ENCODE measurements at regions not wholly inside any gene's neighbourhood (a gene's known extent, or its start where the extent isn't known, plus 50 kb on each side); places are given as distances from the start of the nearest gene placed in this dataset.
A peak's percentile ranks its signal among the peaks of the same experiment; 100 is the strongest.

- DNase-seq, result no peak
These were observed 624.2 kb upstream of the AGA start for GRCh38 chr4:178066338-178066941.

GRCh38 chr4:178068136-178068535, 625.9 kb upstream of the AGA start:
- DNase-seq, result no peak

GRCh38 chr4:178070163-178070562, 627.9 kb upstream of the AGA start:
- no peak for DNase-seq

GRCh38 chr4:178080312-178080711, 638.1 kb upstream of the AGA start:
- DNase-seq, result no peak

GRCh38 chr4:178081176-178081575, 638.9 kb upstream of the AGA start:
- DNase-seq, result peak; percentile 38

- DNase-seq, result peak; percentile 20
These were observed 639.7 kb upstream of the AGA start for GRCh38 chr4:178081896-178082295.

- DNase-seq, result peak; percentile 60
These were observed 640.7 kb upstream of the AGA start for GRCh38 chr4:178082906-178083305.

GRCh38 chr4:178083968-178084367, 641.7 kb upstream of the AGA start:
- DNase-seq, result no peak

- no peak for DNase-seq
These were observed 644.1 kb upstream of the AGA start for GRCh38 chr4:178086320-178086719.

GRCh38 chr4:178090640-178091411, 648.6 kb upstream of the AGA start:
- no peak for DNase-seq

GRCh38 chr4:178102139-178102538, 659.9 kb upstream of the AGA start:
- DNase-seq, result no peak

- no peak for DNase-seq
These were observed 663.0 kb upstream of the AGA start for GRCh38 chr4:178105242-178105641.

- DNase-seq, result no peak
These were observed 694.6 kb upstream of the AGA start for GRCh38 chr4:178136736-178137345.

GRCh38 chr4:178137732-178138471, 695.7 kb upstream of the AGA start:
- DNase-seq, result no peak

GRCh38 chr4:178138491-178138890, 696.3 kb upstream of the AGA start:
- DNase-seq, result no peak

GRCh38 chr4:178140326-178140915, 698.2 kb upstream of the AGA start:
- no peak for DNase-seq

GRCh38 chr4:178142724-178143123, 700.5 kb upstream of the AGA start:
- DNase-seq, result no peak

GRCh38 chr4:178148106-178148505, 705.9 kb upstream of the AGA start:
- no peak for DNase-seq

- no peak for DNase-seq
These were observed 723.2 kb upstream of the AGA start for GRCh38 chr4:178165251-178165950.

GRCh38 chr4:178165951-178166308, 723.7 kb upstream of the AGA start:
- DNase-seq, result no peak

- DNase-seq, result no peak
These were observed 731.5 kb upstream of the AGA start for GRCh38 chr4:178173771-178174170.

- peak; percentile 3 for DNase-seq
These were observed 732.5 kb upstream of the AGA start for GRCh38 chr4:178174756-178175155.

- no peak for DNase-seq
These were observed 743.3 kb upstream of the AGA start for GRCh38 chr4:178185517-178185916.

All from fibroblast of skin of right quadriceps (primary cell).